Right forelimb (tissue), 1 donor: ENCODE measurements at regions not wholly inside any gene's neighbourhood (a gene's known extent, or its start where the extent isn't known, plus 50 kb on each side); places are given as distances from the start of the nearest gene placed in this dataset.
"Not testable (repeated sequence)": the region's sequence is repeated elsewhere in the genome, so short reads cannot be mapped to it uniquely, and the experiment has no call there.

ENCODE experiments used
- DNase-seq: peaks from one replicate; pipeline ENCODE4 v3.0.0-alpha.2; 2018

DNA sequence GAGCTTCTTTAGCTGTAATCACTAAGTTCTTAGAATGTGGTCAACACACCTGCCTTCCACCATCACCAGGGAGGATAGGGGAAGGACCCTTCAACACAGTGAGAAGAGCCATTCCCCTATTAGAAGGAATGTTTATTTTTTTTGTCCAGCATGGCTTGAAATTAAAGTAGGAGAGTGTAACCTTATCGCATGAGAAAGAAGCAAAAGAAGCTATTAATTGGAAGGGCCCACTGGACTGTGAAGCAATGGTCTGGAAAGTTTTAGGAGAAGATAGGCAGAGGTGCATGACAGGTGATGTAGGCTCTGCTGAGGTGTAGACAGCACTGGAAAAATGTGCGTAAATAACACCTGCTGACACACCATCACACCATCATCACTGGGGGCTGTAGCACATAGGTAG lies 1526.0 kb downstream of the MAT2B start:
- no peak for DNase-seq

- DNase-seq, result no peak
These were observed 1530.1 kb downstream of the MAT2B start for GRCh38 chr5:165035520-165035919.

DNA sequence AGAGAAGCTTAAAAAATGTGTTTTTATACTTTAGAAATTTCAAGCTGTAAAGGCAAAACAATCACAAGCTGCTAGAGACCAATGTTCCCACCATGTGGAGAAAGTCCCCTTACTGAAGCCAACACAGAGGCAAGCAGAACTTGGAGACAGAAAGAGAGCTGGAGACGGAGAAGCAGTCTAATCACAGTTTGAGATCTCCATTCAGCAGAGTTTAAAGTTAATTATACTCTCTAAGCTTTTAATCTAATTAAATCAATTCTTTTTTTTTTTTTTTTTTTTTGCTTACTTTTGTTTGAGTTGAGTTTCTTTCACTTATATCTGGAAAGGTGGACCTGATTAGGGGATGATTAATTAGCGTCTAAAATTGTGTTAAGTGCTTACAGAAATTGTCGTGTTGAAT lies 1534.3 kb downstream of the MAT2B start:
- DNase-seq, result no peak

GRCh38 chr5:165045941-165046340 lies 1540.5 kb downstream of the MAT2B start:
- not testable (repeated sequence) for DNase-seq

- no peak for DNase-seq
These were observed 1550.1 kb downstream of the MAT2B start for GRCh38 chr5:165055476-165055875.

DNA sequence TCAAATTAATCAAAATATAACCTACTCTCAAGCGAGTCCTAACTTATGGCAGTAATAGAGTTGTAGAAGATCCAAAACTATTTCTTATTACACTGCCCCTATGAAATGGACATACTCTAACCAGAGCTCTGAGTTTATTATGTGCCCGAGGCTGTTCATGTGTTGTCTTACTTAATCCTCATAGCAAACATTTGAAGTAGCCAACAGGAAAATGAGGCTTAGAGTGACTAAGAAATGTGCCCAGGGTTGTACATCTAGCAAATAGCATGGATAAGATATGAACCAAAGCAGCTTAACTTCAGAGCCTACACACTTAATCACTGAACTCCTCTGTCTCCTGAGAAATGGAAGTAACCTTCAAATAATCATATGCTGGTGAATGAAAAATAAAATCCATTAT lies 1551.7 kb downstream of the MAT2B start:
- no peak for DNase-seq

DNA sequence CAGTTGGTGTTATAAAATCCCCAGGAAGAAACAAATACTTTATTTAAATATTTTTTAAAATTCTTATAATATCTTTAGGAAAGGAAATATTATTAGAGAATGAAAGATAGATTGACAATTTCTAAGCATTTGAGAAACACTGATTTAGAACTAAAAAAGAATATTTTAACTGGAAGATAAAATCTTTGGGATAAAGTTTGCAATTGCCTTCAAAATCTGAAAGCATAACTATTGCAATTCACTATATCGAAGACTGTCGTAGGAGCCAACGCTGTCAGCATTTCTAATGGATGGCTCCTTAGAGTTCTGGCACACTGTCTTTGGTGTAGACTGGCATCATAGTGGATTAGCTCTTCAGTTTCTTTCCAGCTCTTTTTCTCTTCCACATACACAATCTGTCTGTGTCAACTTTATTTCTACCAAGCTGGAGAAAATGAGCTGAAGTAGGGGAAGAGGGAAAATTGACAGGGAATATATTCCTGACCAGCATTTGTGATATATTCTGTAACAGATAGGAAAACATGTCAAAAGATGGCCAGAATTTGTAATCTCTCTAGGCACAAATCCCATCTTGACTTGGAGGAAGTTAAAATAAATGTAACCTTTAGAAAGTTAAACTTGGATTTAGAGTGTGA lies 1561.4 kb downstream of the MAT2B start:
- no peak for DNase-seq

DNA sequence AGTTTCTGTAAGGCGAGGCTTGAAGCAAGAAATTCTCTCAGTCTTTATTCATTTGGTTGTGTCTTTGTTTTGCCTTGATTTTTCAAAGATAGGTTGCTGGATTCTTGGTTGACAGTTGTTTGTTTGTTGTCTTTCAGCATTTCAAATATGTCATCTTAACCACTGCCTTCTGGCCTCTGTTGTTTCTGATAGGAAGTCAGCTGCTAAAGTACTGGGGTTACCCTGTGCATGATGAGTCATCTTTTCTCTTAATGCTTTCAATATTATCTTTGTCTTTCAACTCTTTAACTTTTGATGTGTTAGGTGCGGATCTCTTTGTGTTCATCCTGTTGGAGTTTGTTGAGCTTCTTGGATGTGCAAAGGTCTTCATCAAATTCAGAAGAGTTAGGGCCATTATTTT lies 1571.3 kb downstream of the MAT2B start:
- no peak for DNase-seq

- DNase-seq, result no peak
These were observed 1574.0 kb downstream of the MAT2B start for GRCh38 chr5:165079389-165079788.

GRCh38 chr5:165083394-165083793 lies 1578.0 kb downstream of the MAT2B start:
- no peak for DNase-seq

- DNase-seq, result no peak
These were observed 1581.0 kb downstream of the MAT2B start for GRCh38 chr5:165086465-165086864.

GRCh38 chr5:165094782-165095181 lies 1589.4 kb downstream of the MAT2B start:
- DNase-seq, result no peak

DNA sequence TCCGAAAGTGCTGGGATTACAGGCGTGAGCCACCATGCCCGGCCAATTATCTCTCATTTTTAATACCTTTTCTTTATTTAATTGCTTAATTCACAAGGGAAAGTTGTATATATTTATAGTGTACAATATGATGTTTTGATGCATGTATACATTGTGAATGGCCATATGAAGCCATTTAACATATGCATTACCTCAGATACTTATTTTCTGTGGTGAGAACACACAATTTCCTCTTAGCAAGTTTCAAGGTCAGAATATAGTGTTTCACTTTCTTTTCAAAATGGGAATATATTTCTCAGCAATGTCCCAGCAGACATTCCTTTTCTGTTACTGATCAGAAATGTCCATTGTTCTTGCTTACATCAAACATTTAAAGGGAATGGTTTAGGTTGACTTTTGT lies 1596.3 kb downstream of the MAT2B start:
- no peak for DNase-seq

DNA sequence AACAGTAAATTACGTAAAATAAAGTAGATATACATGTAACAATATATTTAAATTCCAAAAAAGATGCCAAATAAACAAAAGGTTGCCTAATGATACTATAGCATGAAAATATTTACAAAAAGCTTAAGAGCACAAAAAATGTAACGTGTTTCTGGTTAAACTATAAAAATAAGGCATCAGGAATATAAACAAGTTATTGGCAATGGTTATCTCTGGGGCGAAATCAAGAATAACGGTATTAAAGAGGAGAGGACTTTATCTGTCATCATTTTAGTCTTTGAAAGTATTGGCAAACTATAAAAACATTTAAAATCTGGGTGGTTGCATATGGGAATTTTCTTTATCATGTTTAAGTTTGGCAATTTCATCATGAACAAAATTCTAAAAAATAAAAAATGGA lies 1599.2 kb downstream of the MAT2B start:
- no peak for DNase-seq

- no peak for DNase-seq
These were observed 1603.4 kb downstream of the MAT2B start for GRCh38 chr5:165108809-165109208.

DNA sequence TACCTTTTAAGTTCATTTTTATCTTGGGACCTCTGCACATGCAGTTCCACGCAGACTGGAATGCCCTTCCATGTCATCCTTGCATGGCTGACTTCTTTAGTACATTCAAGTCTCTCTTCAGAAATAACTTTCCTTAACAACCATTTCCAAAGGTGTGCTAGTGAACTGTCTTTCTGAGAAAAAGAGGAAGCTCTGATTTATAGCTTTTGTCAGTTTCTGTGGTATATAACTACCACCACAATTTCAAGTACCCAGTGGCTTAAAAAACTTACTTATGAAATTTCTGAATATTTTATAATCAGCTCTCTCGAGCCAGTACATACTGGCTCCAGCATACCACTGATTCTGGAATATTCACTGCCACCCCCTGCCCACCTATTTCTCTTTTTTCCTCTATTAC lies 1613.8 kb downstream of the MAT2B start:
- DNase-seq, result no peak

GRCh38 chr5:165126598-165126997 lies 1621.2 kb downstream of the MAT2B start:
- no peak for DNase-seq

- DNase-seq, result no peak
These were observed 1622.5 kb downstream of the MAT2B start for GRCh38 chr5:165127941-165128340.

- no peak for DNase-seq
These were observed 1625.2 kb downstream of the MAT2B start for GRCh38 chr5:165130656-165131055.

- no peak for DNase-seq
These were observed 1628.7 kb downstream of the MAT2B start for GRCh38 chr5:165134155-165134554.

- no peak for DNase-seq
These were observed 1630.1 kb downstream of the MAT2B start for GRCh38 chr5:165135565-165135964.

GRCh38 chr5:165137701-165138100 lies 1632.3 kb downstream of the MAT2B start:
- no peak for DNase-seq

DNA sequence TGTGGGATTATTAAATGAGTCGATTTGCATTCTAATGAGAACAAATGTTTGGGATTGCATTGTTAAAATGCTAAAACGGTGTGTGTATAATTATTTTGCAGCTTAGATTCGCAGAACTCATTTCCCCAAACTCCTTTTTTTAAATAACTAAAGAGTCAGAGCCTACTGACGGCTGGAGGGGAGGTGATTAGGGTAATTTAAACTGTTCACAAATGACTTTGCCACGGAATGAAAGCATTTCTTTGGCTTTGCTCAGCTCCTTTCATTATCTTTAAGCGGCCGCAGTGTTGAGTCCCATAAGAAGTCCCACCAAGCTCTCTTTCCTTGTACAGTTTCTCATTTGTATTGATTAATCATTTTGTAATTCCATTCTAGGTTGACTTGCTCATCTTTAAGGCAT lies 1632.8 kb downstream of the MAT2B start:
- DNase-seq, result no peak

- no peak for DNase-seq
These were observed 1633.8 kb downstream of the MAT2B start for GRCh38 chr5:165139262-165139661.

DNA sequence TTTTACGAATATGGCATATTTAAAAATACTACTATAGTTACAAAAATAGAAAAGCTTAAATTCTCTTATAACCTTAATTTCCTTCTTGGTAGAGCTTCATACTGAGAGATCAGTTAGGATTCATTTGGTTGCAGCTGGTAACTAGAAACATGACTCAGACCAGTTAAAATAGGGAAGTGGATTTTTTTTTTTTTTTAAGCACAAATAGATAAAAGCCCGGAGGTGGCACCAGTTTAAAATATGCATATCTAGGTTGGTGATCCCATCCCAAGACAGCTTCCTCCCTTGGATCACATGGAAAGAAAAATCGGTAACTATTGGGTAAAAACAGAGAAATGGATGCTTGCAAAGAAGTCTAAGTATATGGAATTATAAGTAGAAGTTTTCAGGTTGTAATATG lies 1634.3 kb downstream of the MAT2B start:
- no peak for DNase-seq

GRCh38 chr5:165143741-165144140 lies 1638.3 kb downstream of the MAT2B start:
- DNase-seq, result no peak
